ENCODE measurements at regions not wholly inside any gene's neighbourhood (a gene's known extent, or its start where the extent isn't known, plus 50 kb on each side); places are given as distances from the start of the nearest gene placed in this dataset.
"Not testable (repeated sequence)": the region's sequence is repeated elsewhere in the genome, so short reads cannot be mapped to it uniquely, and the experiment has no call there.

DNA sequence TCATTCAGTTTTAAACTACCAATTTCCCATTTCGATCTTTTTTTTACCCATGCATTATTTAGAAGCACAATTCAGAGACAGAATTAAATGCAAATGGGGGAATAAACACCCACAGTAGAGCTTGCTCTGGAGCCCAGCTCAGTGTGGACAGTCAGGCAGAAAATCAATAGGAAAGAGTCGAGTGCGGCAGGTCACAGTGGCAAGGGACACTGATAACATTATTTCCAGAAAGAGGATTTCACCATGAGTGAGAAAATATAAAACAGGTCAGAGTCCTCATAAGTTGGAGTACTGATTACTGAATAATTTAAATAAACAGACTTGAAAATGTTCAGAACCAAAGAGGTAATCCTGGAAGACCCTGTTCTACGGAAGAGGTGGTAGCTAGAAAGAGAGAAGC is 532.5 kb downstream of the CCSER2 start:
- in situ Hi-C loops (cut with HindIII; ENCODE audit: low pct_ligation_motif_present, low sequenced_read_pairs): no loop called here
- no peak for DNase-seq

DNA sequence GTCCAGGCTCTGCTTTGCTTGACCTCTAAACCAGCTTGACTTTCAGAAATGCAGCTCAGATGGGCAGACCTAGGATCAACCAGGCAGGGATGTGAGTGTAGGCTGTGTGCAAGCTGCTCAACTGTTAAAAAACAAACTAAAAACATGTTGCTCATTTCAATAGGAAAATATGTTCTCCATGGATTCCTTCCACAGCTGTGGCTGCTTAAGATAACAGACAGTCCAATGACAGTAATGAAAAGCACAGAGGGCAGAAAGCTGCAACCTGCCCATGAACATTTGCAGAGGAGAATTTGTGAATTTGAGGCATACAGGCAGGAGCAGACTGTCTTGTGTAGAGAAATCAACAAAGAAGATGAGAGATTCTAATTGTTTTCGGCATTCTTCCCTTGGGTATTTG is 534.2 kb downstream of the CCSER2 start:
- DNase-seq: no peak
- Histone ChIP-seq H3K27ac (no peak overlapping the region), H3K27me3 (replicated peaks) (no peaks in the 10 kb centered on the region), H3K4me3 (ENCODE audit: low read depth, low read length) (no peak overlapping the region), H3K36me3 (replicated peaks) (no peaks in the 10 kb centered on the region)
- in situ Hi-C loops (cut with HindIII; ENCODE audit: low pct_ligation_motif_present, low sequenced_read_pairs): no loop called here
- TF ChIP-seq, protein P1, sequence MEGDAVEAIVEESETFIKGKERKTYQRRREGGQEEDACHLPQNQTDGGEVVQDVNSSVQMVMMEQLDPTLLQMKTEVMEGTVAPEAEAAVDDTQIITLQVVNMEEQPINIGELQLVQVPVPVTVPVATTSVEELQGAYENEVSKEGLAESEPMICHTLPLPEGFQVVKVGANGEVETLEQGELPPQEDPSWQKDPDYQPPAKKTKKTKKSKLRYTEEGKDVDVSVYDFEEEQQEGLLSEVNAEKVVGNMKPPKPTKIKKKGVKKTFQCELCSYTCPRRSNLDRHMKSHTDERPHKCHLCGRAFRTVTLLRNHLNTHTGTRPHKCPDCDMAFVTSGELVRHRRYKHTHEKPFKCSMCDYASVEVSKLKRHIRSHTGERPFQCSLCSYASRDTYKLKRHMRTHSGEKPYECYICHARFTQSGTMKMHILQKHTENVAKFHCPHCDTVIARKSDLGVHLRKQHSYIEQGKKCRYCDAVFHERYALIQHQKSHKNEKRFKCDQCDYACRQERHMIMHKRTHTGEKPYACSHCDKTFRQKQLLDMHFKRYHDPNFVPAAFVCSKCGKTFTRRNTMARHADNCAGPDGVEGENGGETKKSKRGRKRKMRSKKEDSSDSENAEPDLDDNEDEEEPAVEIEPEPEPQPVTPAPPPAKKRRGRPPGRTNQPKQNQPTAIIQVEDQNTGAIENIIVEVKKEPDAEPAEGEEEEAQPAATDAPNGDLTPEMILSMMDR (IDR thresholded peaks at IDR 0.05; ENCODE audit: low read depth, low read length, missing control alignments): no peak

More for the DNA sequence above, 532.5 kb downstream of the CCSER2 start:
- Histone ChIP-seq H3K36me3 (replicated peaks) (no peaks in the 10 kb centered on the region), H3K27ac (no peak overlapping the region), H3K4me3 (ENCODE audit: low read depth, low read length) (no peak overlapping the region), H3K27me3 (replicated peaks) (no peaks in the 10 kb centered on the region)
- TF ChIP-seq, protein P1 (IDR thresholded peaks at IDR 0.05; ENCODE audit: low read depth, low read length, missing control alignments): no peak

DNA sequence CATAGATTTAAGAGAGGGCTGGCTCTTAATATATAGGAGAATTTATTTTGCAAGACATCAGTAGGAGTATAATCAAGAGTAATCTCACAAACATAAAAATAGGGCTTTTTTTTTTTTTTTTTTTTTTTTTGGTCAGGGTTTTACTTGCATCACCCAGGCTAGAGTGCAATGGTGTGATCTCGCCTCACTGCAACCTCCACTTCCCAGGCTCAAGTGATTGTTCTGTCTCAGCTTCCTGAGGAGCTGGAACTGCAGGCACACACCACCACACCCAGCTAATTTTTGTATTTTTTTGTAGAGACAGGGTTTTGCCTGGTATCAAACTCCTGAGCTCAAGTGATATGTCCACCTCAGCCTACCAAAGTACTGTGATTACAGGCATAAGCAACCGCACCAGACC is 535.3 kb downstream of the CCSER2 start:
- in situ Hi-C loops (cut with HindIII; ENCODE audit: low pct_ligation_motif_present, low sequenced_read_pairs): no loop called here
- TF ChIP-seq, protein P1 (IDR thresholded peaks at IDR 0.05; ENCODE audit: low read depth, low read length, missing control alignments): no peak
- Histone ChIP-seq H3K36me3 (replicated peaks) (no peaks in the 10 kb centered on the region), H3K4me3 (ENCODE audit: low read depth, low read length) (no peak overlapping the region), H3K27me3 (replicated peaks) (no peaks in the 10 kb centered on the region), H3K27ac (no peak overlapping the region)
- no peak for DNase-seq

DNA sequence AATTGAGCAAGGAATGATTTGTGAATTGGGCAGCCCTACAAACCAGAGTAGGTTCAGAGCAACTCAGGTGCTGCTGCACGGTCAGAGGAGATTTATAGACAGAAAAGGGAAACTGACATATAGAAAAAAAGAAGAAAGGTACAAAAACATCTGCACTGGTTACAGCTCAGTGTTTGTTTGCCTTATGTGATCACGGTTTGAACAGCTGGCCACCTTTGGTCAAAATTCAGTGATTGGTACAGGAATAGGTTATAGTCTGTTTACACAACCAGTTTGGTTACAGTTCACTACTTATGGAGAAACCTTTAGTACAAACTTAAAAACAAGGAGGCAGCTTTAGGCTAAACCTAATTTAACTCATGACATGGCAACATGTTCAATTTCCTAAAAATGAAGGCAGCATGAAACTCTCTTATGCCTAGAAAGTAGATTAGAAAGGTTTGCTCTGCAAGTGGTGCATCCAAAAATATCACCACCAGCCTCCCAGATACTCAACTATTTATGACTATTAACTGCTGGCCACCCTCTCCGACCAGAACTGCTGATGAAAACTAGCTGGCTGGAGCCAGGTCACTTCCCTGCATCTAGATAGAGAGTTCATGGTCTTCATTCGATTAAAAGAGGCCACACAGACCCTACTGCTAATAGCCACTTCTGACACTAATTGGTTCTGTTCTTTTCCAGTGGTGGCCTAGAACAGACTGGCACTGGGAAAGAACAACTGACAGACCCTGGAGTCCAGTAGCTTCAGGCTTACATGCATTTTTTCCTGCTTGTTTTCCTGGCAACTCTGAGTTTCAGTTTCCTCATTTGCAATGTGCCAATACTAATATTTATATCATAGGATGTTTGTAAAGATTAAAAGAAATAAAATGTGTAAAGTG is 548.0 kb downstream of the CCSER2 start:
- TF ChIP-seq, protein P1 (IDR thresholded peaks at IDR 0.05; ENCODE audit: low read depth, low read length, missing control alignments): no peak
- in situ Hi-C loops (cut with HindIII; ENCODE audit: low pct_ligation_motif_present, low sequenced_read_pairs): no loop called here
- DNase-seq: no peak

DNA sequence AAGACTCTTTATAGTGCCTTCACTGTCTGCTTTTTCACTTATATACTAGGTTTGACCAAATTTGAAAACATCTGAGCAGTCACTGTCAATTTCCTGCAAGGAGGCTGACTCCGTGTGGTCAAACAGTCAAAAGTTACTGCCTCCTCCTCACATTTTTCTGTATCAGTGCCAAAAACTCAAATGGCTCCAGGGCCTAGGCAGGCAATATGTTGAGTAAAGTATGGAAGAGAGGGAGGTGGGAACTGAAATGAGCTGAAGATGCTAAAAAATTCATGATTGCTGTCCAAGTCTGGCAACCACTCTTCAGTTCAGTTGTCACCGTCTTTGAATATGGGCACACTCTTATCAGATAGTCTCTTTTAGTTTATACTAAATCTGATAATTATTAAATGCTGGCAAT is 551.6 kb downstream of the CCSER2 start:
- TF ChIP-seq, protein P1 (IDR thresholded peaks at IDR 0.05; ENCODE audit: low read depth, low read length, missing control alignments): no peak
- DNase-seq: no peak
- Histone ChIP-seq H3K4me3 (ENCODE audit: low read depth, low read length) (no peak overlapping the region), H3K36me3 (replicated peaks) (no peaks in the 10 kb centered on the region), H3K27me3 (replicated peaks) (no peaks in the 10 kb centered on the region), H3K27ac (no peak overlapping the region)
- in situ Hi-C loops (cut with HindIII; ENCODE audit: low pct_ligation_motif_present, low sequenced_read_pairs): no loop called here

More for the DNA sequence above, 548.0 kb downstream of the CCSER2 start:
- Histone ChIP-seq H3K27ac (no peak overlapping the region), H3K4me3 (ENCODE audit: low read depth, low read length) (no peak overlapping the region), H3K36me3 (replicated peaks) (no peaks in the 10 kb centered on the region), H3K27me3 (replicated peaks) (no peaks in the 10 kb centered on the region)

DNA sequence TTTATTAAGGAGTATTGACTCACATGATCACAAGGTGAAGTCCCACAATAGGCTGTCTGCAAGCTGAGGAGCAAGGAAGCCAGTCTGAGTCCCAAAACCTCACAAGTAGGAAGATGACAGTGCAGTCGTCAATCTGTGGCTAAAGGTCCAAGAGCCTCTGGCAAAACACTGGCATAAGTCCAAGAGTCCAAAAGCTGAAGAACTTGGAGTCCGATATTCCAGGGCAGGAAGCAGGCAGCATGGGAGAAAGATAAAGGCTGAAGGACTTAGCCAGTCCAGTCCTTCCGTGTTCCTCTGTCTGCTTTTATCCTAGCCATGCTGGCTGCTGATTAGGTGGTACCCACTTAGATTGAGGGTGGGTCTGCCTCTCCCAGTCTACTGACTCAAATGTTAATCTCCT is 553.3 kb downstream of the CCSER2 start:
- H3K4me3 ChIP-seq (ENCODE audit: low read depth, low read length); in situ Hi-C loops (cut with HindIII; ENCODE audit: low pct_ligation_motif_present, low sequenced_read_pairs); H3K36me3 ChIP-seq (replicated peaks); H3K27me3 ChIP-seq (replicated peaks); DNase-seq; H3K27ac ChIP-seq: not testable (repeated sequence)
